Activated CD4-positive, CD25-positive, alpha-beta regulatory T cell treated with anti-CD3 and anti-CD28 coated beads, Interleukin-2, amount 50 U/mL, for 16 hours (primary cell): ENCODE measurements at regions not wholly inside any gene's neighbourhood (a gene's known extent, or its start where the extent isn't known, plus 50 kb on each side); places are given as distances from the start of the nearest gene placed in this dataset.
A peak's percentile ranks its signal among the peaks of the same experiment; 100 is the strongest.

ENCODE experiments used
- DNase-seq: peaks from one replicate; pipeline ENCODE4 v3.0.0-alpha.2; 2020; ENCODE audit warnings: low read depth, low spot score

DNA sequence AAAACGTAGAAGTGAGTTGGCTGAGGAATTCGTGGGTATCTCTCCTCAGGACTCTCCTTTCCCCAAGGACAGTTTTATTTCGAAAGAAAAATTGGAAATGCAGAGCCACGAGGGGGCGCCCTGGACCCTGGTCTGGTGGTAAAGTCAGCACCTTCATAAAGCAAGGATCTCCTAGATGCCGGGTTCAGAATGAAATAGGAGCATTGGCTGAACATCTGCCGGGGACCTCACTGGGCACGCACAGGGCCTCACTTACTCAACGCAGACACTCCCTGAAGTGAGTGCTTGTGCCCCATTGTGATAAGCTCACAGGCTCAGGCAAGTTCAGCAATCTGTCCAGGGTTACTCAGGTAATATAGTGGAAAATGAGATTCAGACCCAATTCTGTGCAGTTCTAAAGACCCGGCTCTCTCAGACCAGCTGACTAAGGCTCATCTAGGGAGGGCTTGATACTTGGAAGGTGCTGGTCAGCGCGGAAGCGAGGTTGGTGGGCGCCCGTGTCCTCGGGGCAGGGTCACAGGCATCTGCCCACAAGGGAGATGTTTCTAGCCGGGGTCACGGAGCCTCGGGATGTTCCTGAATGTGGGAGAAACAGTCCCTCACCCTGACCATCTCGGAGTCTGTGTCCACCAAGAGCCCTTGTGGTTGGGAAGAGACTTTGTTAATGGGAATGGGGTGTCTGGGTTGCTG is 55.7 kb upstream of the ETV3 start:
- peak; percentile 11 for DNase-seq

GRCh38 chr1:157193219-157193618 is 55.0 kb upstream of the ETV3 start:
- DNase-seq = no peak

GRCh38 chr1:157189986-157190982 is 52.1 kb upstream of the ETV3 start:
- DNase-seq = no peak

- no peak for DNase-seq
Observed at GRCh38 chr1:157189096-157189495, 50.9 kb upstream of the ETV3 start.
